Tibial nerve (tissue), 4 donors: ENCODE measurements at regions not wholly inside any gene's neighbourhood (a gene's known extent, or its start where the extent isn't known, plus 50 kb on each side); places are given as distances from the start of the nearest gene placed in this dataset.
"Not testable (repeated sequence)": the region's sequence is repeated elsewhere in the genome, so short reads cannot be mapped to it uniquely, and the experiment has no call there.

ENCODE experiments used
- DNase-seq, 2 donors: peaks; one replicate each; pipeline ENCODE4 v3.0.0-alpha.2; 2019; ENCODE audit warnings: low spot score in 2 of 2
- H3K27ac ChIP-seq, 4 donors: fragments of 200-600 bp; sonication (generic) in 3 of 4; one replicate each; pipeline ENCODE4 v1.5.1; 2017 to 2019; ENCODE audit warnings: mild to moderate bottlenecking in 1 of 4
- H3K27me3 ChIP-seq, 2 donors: fragments of 200-600 bp; sonication (generic) in 1 of 2; one replicate each; pipeline versions ENCODE4 v1.5.1 to v1.6.0; 2017 to 2019
- H3K36me3 ChIP-seq, 3 donors: fragments of 200-600 bp; sonication (generic); one replicate each; pipeline ENCODE4 v1.5.1; 2018 to 2019
- H3K4me1 ChIP-seq, 4 donors: fragments of 200-600 bp; sonication (generic) in 3 of 4; one replicate each; pipeline ENCODE4 v1.5.1; 2017 to 2019
- H3K4me3 ChIP-seq, 4 donors: fragments of 200-600 bp; sonication (generic) in 3 of 4; one replicate each; pipeline ENCODE4 v1.5.1; 2017 to 2019; ENCODE audit warnings: mild to moderate bottlenecking in 1 of 4, moderate library complexity in 1 of 4
- H3K9me3 ChIP-seq, 4 donors: fragments of 200-600 bp; sonication (generic) in 3 of 4; one replicate each; pipeline ENCODE4 v1.5.1; 2017 to 2019
- CTCF ChIP-seq, 5 experiments: fragments of 200-600 bp in 3 of 5; fragments of 450-650 bp in 2 of 5; sonication (generic) in 3 of 5; IDR thresholded peaks; one replicate each; pipeline ENCODE4 v1.5.1; 2016 to 2019; ENCODE audit warnings: antibody characterized with exemption in 5 of 5, mild to moderate bottlenecking in 3 of 5, moderate library complexity in 2 of 5
- EP300 ChIP-seq, 2 donors: sonication (generic); formaldehyde crosslinking; IDR thresholded peaks; one replicate each; pipeline ENCODE4 v1.6.1; 2017; ENCODE audit warnings: antibody characterized with exemption in 2 of 2, mild to moderate bottlenecking in 1 of 2
- POLR2A ChIP-seq, 2 donors: fragments of 450-650 bp; IDR thresholded peaks; one replicate each; pipeline ENCODE4 v1.6.1; 2017; ENCODE audit warnings: antibody characterized with exemption in 2 of 2, mild to moderate bottlenecking in 2 of 2, moderate library complexity in 2 of 2
- WGBS, 2 donors: methylation state at CpG; one replicate each; pipeline ENCODE4 v1.1.5; 2018; 5-methylcytosine and 5-hydroxymethylcytosine counted together

- no peak for DNase-seq
- TF ChIP-seq EP300 (IDR thresholded peaks at IDR 0.05) (no peak), POLR2A (IDR thresholded peaks at IDR 0.05) (no peak), CTCF (IDR thresholded peaks at IDR 0.05) (no peak)
- no peaks in the 10 kb centered on the region for H3K27me3 ChIP-seq
- no peaks in the 10 kb centered on the region for H3K9me3 ChIP-seq
- no peaks in the 10 kb centered on the region for H3K36me3 ChIP-seq
- no peak overlapping the region for H3K27ac ChIP-seq
- H3K4me3 ChIP-seq: no peak overlapping the region
- WGBS, 2 donors: 43 to 48% methylated on average over 3 of the region's 3 CpGs
- no peaks in the 10 kb centered on the region for H3K4me1 ChIP-seq
These were observed 385.5 kb downstream of the TENT5A start for GRCh38 chr6:81366972-81367371.

GRCh38 chr6:81362246-81362645, 390.2 kb downstream of the TENT5A start:
- Histone ChIP-seq H3K27me3 (no peaks in the 10 kb centered on the region), H3K9me3 (no peaks in the 10 kb centered on the region), H3K4me3 (no peak overlapping the region), H3K27ac (no peak overlapping the region), H3K36me3 (no peaks in the 10 kb centered on the region), H3K4me1 (no peaks in the 10 kb centered on the region)
- 3 to 88% methylated on average over 1 of the region's 1 CpG for WGBS, 2 donors
- DNase-seq: no peak
- TF ChIP-seq EP300 (IDR thresholded peaks at IDR 0.05): no peak
- TF ChIP-seq CTCF (IDR thresholded peaks at IDR 0.05): no peak
- TF ChIP-seq POLR2A (IDR thresholded peaks at IDR 0.05): no peak

GRCh38 chr6:81353262-81353661, 399.2 kb downstream of the TENT5A start:
- Histone ChIP-seq H3K27ac (no peak overlapping the region), H3K36me3 (no peaks in the 10 kb centered on the region), H3K4me3 (no peak overlapping the region), H3K9me3 (no peaks in the 10 kb centered on the region), H3K27me3 (no peaks in the 10 kb centered on the region), H3K4me1 (no peaks in the 10 kb centered on the region)
- TF ChIP-seq POLR2A (IDR thresholded peaks at IDR 0.05) (no peak), EP300 (IDR thresholded peaks at IDR 0.05) (no peak)
- WGBS, 2 donors: 79 to 90% methylated on average over 3 of the region's 3 CpGs
- DNase-seq: no peak

GRCh38 chr6:81344026-81344425, 408.5 kb downstream of the TENT5A start:
- H3K27ac ChIP-seq, H3K4me3 ChIP-seq, H3K9me3 ChIP-seq, H3K4me1 ChIP-seq, DNase-seq, H3K27me3 ChIP-seq, H3K36me3 ChIP-seq: not testable (repeated sequence)
- 79 to 91% methylated on average over 8 of the region's 8 CpGs for WGBS, 2 donors

GRCh38 chr6:81340946-81341345, 411.5 kb downstream of the TENT5A start:
- Histone ChIP-seq H3K4me3 (no peak overlapping the region), H3K36me3 (no peaks in the 10 kb centered on the region), H3K27ac (no peak overlapping the region), H3K4me1 (no peaks in the 10 kb centered on the region), H3K9me3 (peaks cover 0 to 5% (median 0%) of the 10 kb centered on the region in 4 donors), H3K27me3 (no peaks in the 10 kb centered on the region)
- 76 to 84% methylated on average over 4 of the region's 4 CpGs for WGBS, 2 donors
- DNase-seq: no peak
- TF ChIP-seq CTCF (IDR thresholded peaks at IDR 0.05): no peak
- TF ChIP-seq EP300 (IDR thresholded peaks at IDR 0.05): no peak
- no peak for TF ChIP-seq POLR2A (IDR thresholded peaks at IDR 0.05)

- Histone ChIP-seq H3K4me3 (no peak overlapping the region), H3K27ac (no peak overlapping the region), H3K9me3 (peaks cover 0 to 2% (median 0%) of the 10 kb centered on the region in 4 donors), H3K4me1 (peaks cover 0 to 3% (median 0%) of the 10 kb centered on the region in 4 donors), H3K27me3 (no peaks in the 10 kb centered on the region), H3K36me3 (no peaks in the 10 kb centered on the region)
- no peak for DNase-seq
- WGBS, 2 donors: 67 to 77% methylated on average over 1 of the region's 1 CpG
- no peak for TF ChIP-seq EP300 (IDR thresholded peaks at IDR 0.05)
- TF ChIP-seq CTCF (IDR thresholded peaks at IDR 0.05): no peak
- TF ChIP-seq POLR2A (IDR thresholded peaks at IDR 0.05): no peak
These were observed 421.0 kb downstream of the TENT5A start for GRCh38 chr6:81331526-81331925.
